PC-9 (cell line): ENCODE measurements at regions not wholly inside any gene's neighbourhood (a gene's known extent, or its start where the extent isn't known, plus 50 kb on each side); places are given as distances from the start of the nearest gene placed in this dataset.

Experiments used
- EZH2 ChIP-seq: fragments of 200-600 bp; sonication (generic); IDR thresholded peaks from 2 replicates; pipeline ENCODE4 v1.8.0; 2017; ENCODE audit warnings: antibody characterized with exemption, low read depth
- TF ChIP-seq, protein P1 (sequence below): fragments of 200-600 bp; sonication (generic); conservative IDR thresholded peaks from 2 replicates; pipeline ENCODE4 v1.6.1; 2017; ENCODE audit warnings: mixed run types, antibody characterized with exemption, mild to moderate bottlenecking, moderate library complexity

DNA sequence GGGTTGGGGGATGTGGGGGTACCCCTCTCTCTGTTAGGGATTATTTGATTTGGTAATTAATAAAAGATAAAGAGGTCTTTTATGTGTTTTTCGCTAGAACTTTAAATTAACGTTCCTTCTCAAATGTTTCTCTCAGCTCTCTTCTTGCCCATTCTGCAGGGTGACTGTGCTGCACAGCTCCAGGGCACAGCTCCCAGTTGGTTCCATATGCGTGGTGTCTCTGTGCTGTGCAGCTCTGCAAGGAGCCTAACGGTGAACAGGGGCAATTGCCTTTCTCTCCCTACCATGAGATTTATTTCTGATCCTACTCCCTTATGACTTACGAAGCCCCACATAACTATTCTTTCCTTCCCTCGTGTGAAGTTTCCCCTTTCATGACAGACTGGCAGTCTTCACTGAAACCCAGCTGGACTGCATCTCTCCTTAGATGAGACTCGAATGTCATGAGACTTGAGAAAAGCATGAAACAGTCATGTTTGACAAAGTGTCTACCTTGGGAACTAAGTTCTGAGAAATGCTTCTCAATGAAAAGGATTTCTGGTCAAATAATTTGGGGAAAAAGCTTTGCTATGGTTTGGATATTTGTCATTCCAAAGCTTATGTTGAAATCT is 50.2 kb upstream of the SPRY1 start:
- TF ChIP-seq, protein P1, sequence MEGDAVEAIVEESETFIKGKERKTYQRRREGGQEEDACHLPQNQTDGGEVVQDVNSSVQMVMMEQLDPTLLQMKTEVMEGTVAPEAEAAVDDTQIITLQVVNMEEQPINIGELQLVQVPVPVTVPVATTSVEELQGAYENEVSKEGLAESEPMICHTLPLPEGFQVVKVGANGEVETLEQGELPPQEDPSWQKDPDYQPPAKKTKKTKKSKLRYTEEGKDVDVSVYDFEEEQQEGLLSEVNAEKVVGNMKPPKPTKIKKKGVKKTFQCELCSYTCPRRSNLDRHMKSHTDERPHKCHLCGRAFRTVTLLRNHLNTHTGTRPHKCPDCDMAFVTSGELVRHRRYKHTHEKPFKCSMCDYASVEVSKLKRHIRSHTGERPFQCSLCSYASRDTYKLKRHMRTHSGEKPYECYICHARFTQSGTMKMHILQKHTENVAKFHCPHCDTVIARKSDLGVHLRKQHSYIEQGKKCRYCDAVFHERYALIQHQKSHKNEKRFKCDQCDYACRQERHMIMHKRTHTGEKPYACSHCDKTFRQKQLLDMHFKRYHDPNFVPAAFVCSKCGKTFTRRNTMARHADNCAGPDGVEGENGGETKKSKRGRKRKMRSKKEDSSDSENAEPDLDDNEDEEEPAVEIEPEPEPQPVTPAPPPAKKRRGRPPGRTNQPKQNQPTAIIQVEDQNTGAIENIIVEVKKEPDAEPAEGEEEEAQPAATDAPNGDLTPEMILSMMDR: no peak
- TF ChIP-seq EZH2: no peak
